Spleen (tissue), 7 donors: ENCODE measurements at regions not wholly inside any gene's neighbourhood (a gene's known extent, or its start where the extent isn't known, plus 50 kb on each side); places are given as distances from the start of the nearest gene placed in this dataset.

Experiments used
- POLR2A ChIP-seq, 3 donors: fragments of 450-650 bp; IDR thresholded peaks; one replicate each; pipeline ENCODE4 v1.5.1; 2017; ENCODE audit warnings: antibody characterized with exemption in 3 of 3, mild to moderate bottlenecking in 1 of 3
- POLR2AphosphoS5 ChIP-seq, 3 donors: sonication (generic); formaldehyde crosslinking; IDR thresholded peaks; one replicate each; pipeline ENCODE4 v1.5.1; 2017; ENCODE audit warnings: antibody characterized with exemption in 3 of 3
- TF ChIP-seq, protein P1 (sequence below), 11 experiments: fragments of 200-600 bp in 7 of 11; fragments of 450-650 bp in 4 of 11; sonication (generic) in 4 of 11; IDR thresholded peaks in 8 of 11; conservative IDR thresholded peaks in 3 of 11; 1 replicate in 7 of 11; 2 replicates in 4 of 11; pipeline versions ENCODE4 v1.4.0 to v1.8.0; 2016 to 2021; ENCODE audit warnings: antibody characterized with exemption in 11 of 11, inconsistent platforms in 4 of 11, mild to moderate bottlenecking in 1 of 11
- donor health status: DM: no; HTN: no; CAD: no; lungs with moderate emphysema.
- donor health status: DM: no; HTN: no; CAD: no.
- donor health status: DM: no; HTN: no; CAD: no.

DNA sequence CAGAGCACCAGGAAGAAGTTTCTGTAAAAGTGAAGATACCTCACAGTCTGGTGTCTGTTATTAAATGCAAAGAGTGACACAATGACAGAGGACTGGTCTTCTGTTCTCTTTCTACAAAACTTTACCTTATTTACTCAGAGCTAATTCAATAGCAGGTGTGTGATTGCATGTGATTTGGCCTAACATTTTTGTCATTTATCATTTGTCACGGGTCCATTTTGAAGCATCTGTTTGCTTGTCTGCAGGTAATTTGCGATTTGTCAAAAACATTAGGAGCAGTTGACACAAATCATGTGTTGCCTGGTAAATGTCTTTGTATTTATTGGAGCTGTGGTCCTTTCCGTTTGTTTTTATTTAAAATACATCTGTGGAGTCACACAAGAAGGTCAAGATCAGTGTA, 1232.4 kb downstream of the STIM2 start:
- TF ChIP-seq, protein P1, sequence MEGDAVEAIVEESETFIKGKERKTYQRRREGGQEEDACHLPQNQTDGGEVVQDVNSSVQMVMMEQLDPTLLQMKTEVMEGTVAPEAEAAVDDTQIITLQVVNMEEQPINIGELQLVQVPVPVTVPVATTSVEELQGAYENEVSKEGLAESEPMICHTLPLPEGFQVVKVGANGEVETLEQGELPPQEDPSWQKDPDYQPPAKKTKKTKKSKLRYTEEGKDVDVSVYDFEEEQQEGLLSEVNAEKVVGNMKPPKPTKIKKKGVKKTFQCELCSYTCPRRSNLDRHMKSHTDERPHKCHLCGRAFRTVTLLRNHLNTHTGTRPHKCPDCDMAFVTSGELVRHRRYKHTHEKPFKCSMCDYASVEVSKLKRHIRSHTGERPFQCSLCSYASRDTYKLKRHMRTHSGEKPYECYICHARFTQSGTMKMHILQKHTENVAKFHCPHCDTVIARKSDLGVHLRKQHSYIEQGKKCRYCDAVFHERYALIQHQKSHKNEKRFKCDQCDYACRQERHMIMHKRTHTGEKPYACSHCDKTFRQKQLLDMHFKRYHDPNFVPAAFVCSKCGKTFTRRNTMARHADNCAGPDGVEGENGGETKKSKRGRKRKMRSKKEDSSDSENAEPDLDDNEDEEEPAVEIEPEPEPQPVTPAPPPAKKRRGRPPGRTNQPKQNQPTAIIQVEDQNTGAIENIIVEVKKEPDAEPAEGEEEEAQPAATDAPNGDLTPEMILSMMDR (IDR thresholded peaks at IDR 0.05 in 8 of 11, conservative IDR thresholded peaks at IDR 0.05 in 3 of 11), result no peak
- TF ChIP-seq POLR2A (IDR thresholded peaks at IDR 0.05) (no peak), POLR2AphosphoS5 (IDR thresholded peaks at IDR 0.05) (no peak)
